ENCODE measurements at regions not wholly inside any gene's neighbourhood (a gene's known extent, or its start where the extent isn't known, plus 50 kb on each side); places are given as distances from the start of the nearest gene placed in this dataset.

DNA sequence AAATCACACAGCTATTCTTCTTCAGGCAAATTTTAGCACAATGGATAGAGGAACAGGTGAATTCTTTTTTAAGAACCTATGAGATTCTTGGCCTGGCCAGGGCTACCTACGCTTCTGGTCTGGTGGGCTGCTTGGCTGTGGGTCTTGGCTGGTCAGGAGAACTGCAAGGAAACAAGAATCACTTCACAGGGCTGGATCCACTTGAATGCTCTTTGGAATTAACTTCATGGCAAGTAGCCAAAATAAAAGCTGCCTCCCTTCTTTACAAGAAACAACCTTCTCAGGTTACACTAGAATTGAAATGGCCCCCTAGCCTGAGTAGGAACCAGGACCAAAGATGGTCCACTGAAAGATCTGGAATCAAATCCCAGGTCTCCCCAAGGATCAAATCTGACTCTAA, 519.1 kb downstream of the IQCM start:
- WGBS, 2 experiments: 92 to 96% methylated on average over 1 of the region's 1 CpG
- Histone ChIP-seq H3K4me3 (ENCODE audit: insufficient read depth, low read depth, low read length) (no peak overlapping the region), H3K27ac (ENCODE audit: insufficient read depth, low read depth, low read length, poor library complexity, severe bottlenecking) (no peak overlapping the region), H3K4me1 (ENCODE audit: control insufficient read depth, insufficient read depth, low read length) (no peaks in the 10 kb centered on the region), H3K27me3 (ENCODE audit: control insufficient read depth, insufficient read depth, low read length, poor library complexity, severe bottlenecking) (no peaks in the 10 kb centered on the region), H3K36me3 (ENCODE audit: control insufficient read depth, insufficient read depth, low read length) (no peaks in the 10 kb centered on the region), H3K9me3 (ENCODE audit: control insufficient read depth, low read length) (no peaks in the 10 kb centered on the region)

DNA sequence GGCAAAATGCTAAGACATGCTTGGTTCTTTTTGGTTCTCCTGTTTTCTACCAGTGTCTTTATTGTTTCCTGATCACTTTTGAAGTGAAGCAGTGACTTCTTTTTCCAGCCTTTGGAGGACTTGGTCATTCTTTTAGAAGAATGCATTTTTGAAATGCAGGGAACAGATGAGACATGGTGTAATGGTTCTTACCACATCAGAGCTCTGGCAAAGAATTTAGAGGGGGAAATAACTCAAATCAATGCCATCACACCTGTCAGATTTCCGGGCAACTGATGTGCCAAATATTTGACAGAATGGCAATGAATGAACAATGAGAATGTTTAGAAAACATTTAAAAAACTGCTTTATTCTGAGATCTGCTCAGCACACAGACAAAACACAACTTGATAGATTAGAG, 519.6 kb downstream of the IQCM start:
- no peaks in the 10 kb centered on the region for H3K4me1 ChIP-seq (ENCODE audit: control insufficient read depth, insufficient read depth, low read length)
- no peaks in the 10 kb centered on the region for H3K9me3 ChIP-seq (ENCODE audit: control insufficient read depth, low read length)
- 83 to 86% methylated on average over 1 of the region's 1 CpG for WGBS, 2 experiments
- no peak overlapping the region for H3K27ac ChIP-seq (ENCODE audit: insufficient read depth, low read depth, low read length, poor library complexity, severe bottlenecking)
- no peaks in the 10 kb centered on the region for H3K27me3 ChIP-seq (ENCODE audit: control insufficient read depth, insufficient read depth, low read length, poor library complexity, severe bottlenecking)
- no peaks in the 10 kb centered on the region for H3K36me3 ChIP-seq (ENCODE audit: control insufficient read depth, insufficient read depth, low read length)
- H3K4me3 ChIP-seq (ENCODE audit: insufficient read depth, low read depth, low read length): no peak overlapping the region

DNA sequence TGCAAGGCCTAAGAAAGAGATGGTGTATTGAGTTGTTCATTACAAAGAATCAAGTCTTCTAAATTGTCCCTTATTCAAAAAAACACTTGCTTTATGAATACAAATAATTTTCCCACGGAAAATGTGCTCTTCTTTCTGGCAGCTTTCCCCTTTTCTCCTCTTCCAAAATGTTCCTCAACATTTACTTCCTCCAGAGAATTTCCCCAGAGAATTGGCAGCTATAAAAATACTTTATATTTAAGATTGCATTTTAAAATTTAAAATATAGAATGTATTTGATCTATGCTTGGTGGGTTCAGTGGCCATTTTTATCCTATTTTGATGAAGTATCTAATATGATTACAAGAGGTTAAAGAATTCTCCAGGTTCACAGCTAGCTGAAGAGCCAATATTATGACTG, 521.0 kb downstream of the IQCM start:
- Histone ChIP-seq H3K27ac (ENCODE audit: insufficient read depth, low read depth, low read length, poor library complexity, severe bottlenecking) (no peak overlapping the region), H3K4me1 (ENCODE audit: control insufficient read depth, insufficient read depth, low read length) (no peaks in the 10 kb centered on the region), H3K27me3 (ENCODE audit: control insufficient read depth, insufficient read depth, low read length, poor library complexity, severe bottlenecking) (no peaks in the 10 kb centered on the region), H3K9me3 (ENCODE audit: control insufficient read depth, low read length) (no peaks in the 10 kb centered on the region), H3K36me3 (ENCODE audit: control insufficient read depth, insufficient read depth, low read length) (no peaks in the 10 kb centered on the region), H3K4me3 (ENCODE audit: insufficient read depth, low read depth, low read length) (no peak overlapping the region)
- 76 to 95% methylated on average over 1 of the region's 1 CpG for WGBS, 2 experiments

DNA sequence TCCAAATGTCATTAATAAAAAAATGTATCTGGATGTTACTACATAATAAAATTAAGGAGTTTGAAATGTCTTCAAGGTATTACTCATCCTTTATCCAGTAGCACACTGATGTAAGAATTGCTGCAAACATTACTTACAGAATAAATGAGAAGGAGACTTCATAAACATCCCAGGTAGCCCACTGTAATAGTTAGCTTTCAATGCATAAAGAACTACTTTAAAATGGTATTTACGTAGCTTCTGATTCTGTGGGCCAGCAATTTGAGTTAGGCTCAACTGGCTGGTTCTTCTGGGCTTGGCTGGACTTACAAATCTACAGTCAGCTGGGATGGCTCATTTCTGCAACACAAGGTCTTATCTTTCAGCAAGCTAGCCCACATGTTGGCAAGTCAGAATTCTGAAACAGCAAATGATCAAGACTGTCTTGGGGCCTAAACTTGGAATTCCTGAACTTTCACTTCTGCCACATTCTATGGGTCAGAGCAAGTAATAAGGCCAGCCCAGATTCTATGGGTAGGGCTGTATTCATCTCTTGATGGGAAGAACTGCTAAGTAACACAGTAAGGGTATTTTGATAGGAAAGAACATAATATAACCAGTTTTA, 522.5 kb downstream of the IQCM start:
- Histone ChIP-seq H3K36me3 (ENCODE audit: control insufficient read depth, insufficient read depth, low read length) (no peaks in the 10 kb centered on the region), H3K27ac (ENCODE audit: insufficient read depth, low read depth, low read length, poor library complexity, severe bottlenecking) (no peak overlapping the region), H3K9me3 (ENCODE audit: control insufficient read depth, low read length) (no peaks in the 10 kb centered on the region), H3K27me3 (ENCODE audit: control insufficient read depth, insufficient read depth, low read length, poor library complexity, severe bottlenecking) (no peaks in the 10 kb centered on the region), H3K4me3 (ENCODE audit: insufficient read depth, low read depth, low read length) (no peak overlapping the region), H3K4me1 (ENCODE audit: control insufficient read depth, insufficient read depth, low read length) (no peaks in the 10 kb centered on the region)
- 96 to 100% methylated on average over 1 of the region's 1 CpG for WGBS, 2 experiments

DNA sequence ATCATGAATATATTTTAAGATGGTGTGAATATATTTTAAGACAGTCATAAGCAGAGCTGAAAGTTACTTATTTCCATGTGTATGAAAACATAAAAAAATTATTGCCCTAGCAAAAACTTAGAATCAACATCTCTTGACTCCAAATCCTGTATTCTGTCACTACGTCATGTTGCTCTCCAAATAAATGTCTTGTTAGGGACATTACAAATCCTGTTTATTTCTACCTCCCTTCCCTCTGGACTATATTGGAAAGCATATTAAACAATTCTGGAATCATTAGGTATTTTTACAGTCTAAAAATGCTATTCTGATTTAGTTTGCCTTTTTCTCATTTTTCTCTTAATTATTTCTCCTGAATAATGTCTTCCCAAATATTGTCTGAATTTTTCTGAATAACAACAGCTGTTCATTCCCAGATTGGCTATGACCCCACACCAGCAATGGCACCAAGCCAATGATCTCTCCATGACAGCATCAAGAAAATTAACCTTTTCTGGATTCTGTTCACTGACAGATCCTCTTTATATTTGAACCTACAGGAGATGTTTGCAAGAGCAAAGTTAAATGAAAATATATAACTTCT, 523.1 kb downstream of the IQCM start:
- 91 to 100% methylated on average over 1 of the region's 1 CpG for WGBS, 2 experiments
- Histone ChIP-seq H3K9me3 (ENCODE audit: control insufficient read depth, low read length) (no peaks in the 10 kb centered on the region), H3K27me3 (ENCODE audit: control insufficient read depth, insufficient read depth, low read length, poor library complexity, severe bottlenecking) (no peaks in the 10 kb centered on the region), H3K27ac (ENCODE audit: insufficient read depth, low read depth, low read length, poor library complexity, severe bottlenecking) (no peak overlapping the region), H3K4me3 (ENCODE audit: insufficient read depth, low read depth, low read length) (no peak overlapping the region), H3K36me3 (ENCODE audit: control insufficient read depth, insufficient read depth, low read length) (no peaks in the 10 kb centered on the region), H3K4me1 (ENCODE audit: control insufficient read depth, insufficient read depth, low read length) (no peaks in the 10 kb centered on the region)

DNA sequence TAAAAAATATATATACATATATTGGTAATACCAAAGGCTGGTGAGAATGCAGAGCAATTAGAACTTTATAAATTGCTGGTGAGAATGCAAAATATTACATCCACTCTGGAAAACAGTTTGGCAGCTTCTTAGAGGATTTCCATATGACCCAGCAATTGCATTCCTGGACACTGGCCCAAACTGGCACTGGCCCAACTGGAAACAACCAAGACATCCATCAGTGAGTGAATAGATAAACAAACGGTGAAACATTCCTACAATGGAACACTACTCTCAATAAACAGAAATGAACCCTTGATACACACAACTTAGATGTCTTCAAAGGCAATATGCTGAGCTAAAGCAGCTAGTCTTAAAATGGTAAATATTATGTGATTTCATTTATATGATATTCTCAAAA, 524.2 kb downstream of the IQCM start:
- no peaks in the 10 kb centered on the region for H3K9me3 ChIP-seq (ENCODE audit: control insufficient read depth, low read length)
- WGBS, 2 experiments: 83 to 100% methylated on average over 1 of the region's 1 CpG

DNA sequence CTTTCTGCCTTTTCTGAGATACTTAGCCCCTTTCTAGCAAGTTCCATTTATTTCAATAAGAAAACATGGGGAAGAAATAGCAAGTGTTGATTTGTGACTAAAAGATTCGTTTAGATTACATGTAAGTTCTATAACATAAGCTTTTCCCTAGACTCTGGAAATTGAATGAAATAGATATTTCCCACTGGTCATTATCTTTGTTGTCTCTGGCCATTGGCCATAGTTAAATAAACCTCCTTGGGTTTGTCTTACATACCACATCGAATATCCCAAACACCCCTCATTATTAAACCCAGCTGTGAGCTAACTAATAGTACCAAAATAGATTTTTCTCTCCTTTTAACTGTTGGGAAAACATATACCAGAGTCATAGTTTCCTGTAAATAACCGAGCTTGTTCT, 534.8 kb downstream of the IQCM start:
- no peak overlapping the region for H3K4me3 ChIP-seq (ENCODE audit: insufficient read depth, low read depth, low read length)
- H3K36me3 ChIP-seq (ENCODE audit: control insufficient read depth, insufficient read depth, low read length): no peaks in the 10 kb centered on the region
- no peaks in the 10 kb centered on the region for H3K4me1 ChIP-seq (ENCODE audit: control insufficient read depth, insufficient read depth, low read length)
- whole genome bisulfite sequencing, 2 experiments: 81 to 87% methylated on average over 2 to 3 of the region's 3 CpGs
- no peak overlapping the region for H3K27ac ChIP-seq (ENCODE audit: insufficient read depth, low read depth, low read length, poor library complexity, severe bottlenecking)
- H3K27me3 ChIP-seq (ENCODE audit: control insufficient read depth, insufficient read depth, low read length, poor library complexity, severe bottlenecking): no peaks in the 10 kb centered on the region
- H3K9me3 ChIP-seq (ENCODE audit: control insufficient read depth, low read length): no peaks in the 10 kb centered on the region

More for the DNA sequence above, 524.2 kb downstream of the IQCM start:
- Histone ChIP-seq H3K4me1 (ENCODE audit: control insufficient read depth, insufficient read depth, low read length) (no peaks in the 10 kb centered on the region), H3K4me3 (ENCODE audit: insufficient read depth, low read depth, low read length) (no peak overlapping the region), H3K27me3 (ENCODE audit: control insufficient read depth, insufficient read depth, low read length, poor library complexity, severe bottlenecking) (no peaks in the 10 kb centered on the region), H3K36me3 (ENCODE audit: control insufficient read depth, insufficient read depth, low read length) (no peaks in the 10 kb centered on the region), H3K27ac (ENCODE audit: insufficient read depth, low read depth, low read length, poor library complexity, severe bottlenecking) (no peak overlapping the region)

DNA sequence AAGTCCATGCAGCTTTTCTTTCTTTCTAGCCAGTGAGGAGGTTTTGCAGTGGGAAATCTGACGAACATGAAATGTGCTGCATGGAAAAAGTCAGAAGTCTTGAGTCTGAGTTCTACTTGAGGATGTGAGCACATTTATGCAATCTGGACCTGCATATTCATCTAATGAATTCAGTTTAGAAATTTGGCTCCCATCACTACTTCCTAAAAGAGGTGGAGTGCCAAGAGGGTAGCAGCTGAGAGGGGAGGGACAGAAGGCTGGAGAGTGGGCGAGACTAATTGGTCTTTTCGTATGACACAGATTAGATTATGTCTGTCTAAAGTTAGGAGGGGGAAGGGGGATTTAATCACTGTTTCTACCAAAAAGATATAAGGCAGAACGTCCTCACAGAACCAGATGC, 535.9 kb downstream of the IQCM start:
- H3K9me3 ChIP-seq (ENCODE audit: control insufficient read depth, low read length): no peaks in the 10 kb centered on the region
- no peaks in the 10 kb centered on the region for H3K27me3 ChIP-seq (ENCODE audit: control insufficient read depth, insufficient read depth, low read length, poor library complexity, severe bottlenecking)
- H3K36me3 ChIP-seq (ENCODE audit: control insufficient read depth, insufficient read depth, low read length): no peaks in the 10 kb centered on the region
- H3K4me3 ChIP-seq (ENCODE audit: insufficient read depth, low read depth, low read length): no peak overlapping the region
- WGBS, 2 experiments: 82 to 93% methylated on average over 4 of the region's 4 CpGs
- H3K4me1 ChIP-seq (ENCODE audit: control insufficient read depth, insufficient read depth, low read length): no peaks in the 10 kb centered on the region
- no peak overlapping the region for H3K27ac ChIP-seq (ENCODE audit: insufficient read depth, low read depth, low read length, poor library complexity, severe bottlenecking)

DNA sequence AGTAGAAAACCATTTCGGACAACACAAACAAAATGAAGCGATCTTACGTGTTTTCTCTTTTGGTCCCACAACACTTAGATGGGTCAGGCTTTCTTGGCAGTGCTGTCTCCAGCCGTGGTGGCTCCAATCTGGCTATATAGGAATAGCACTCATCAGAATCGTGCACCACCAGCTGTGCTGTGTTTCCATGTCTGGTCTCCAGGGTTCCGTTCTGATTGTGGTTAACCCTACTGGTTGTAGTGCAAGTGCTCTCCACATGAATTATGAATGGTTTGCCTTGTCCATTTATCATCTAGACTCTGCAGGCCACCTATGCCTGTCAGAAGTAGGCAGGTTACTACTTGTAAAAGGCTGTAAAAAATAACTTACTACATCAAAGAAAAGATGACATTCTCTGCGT, 536.3 kb downstream of the IQCM start:
- 95 to 97% methylated on average over 7 of the region's 7 CpGs for WGBS, 2 experiments
- H3K36me3 ChIP-seq (ENCODE audit: control insufficient read depth, insufficient read depth, low read length): no peaks in the 10 kb centered on the region

DNA sequence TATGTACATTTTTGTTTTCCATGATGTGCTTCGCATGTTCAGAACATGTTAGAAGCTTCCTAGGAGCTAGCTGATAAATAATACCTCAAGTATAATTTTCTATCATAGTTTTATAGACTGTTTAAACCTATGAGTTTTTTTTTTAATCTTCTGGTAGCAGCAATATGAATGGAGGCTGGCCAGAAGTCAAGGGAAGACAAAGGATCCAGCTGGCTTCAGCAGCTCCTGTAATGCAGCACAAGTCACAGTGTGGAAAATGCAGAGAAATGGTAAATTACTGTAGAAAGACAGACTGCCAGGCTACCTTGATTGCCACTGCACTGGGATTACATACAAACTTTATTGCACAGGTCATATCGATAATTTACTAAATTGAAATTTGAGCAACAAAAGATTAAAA, 537.9 kb downstream of the IQCM start:
- H3K4me3 ChIP-seq (ENCODE audit: insufficient read depth, low read depth, low read length): no peak overlapping the region
- no peaks in the 10 kb centered on the region for H3K36me3 ChIP-seq (ENCODE audit: control insufficient read depth, insufficient read depth, low read length)
- H3K27ac ChIP-seq (ENCODE audit: insufficient read depth, low read depth, low read length, poor library complexity, severe bottlenecking): no peak overlapping the region
- no peaks in the 10 kb centered on the region for H3K27me3 ChIP-seq (ENCODE audit: control insufficient read depth, insufficient read depth, low read length, poor library complexity, severe bottlenecking)
- no peaks in the 10 kb centered on the region for H3K9me3 ChIP-seq (ENCODE audit: control insufficient read depth, low read length)
- H3K4me1 ChIP-seq (ENCODE audit: control insufficient read depth, insufficient read depth, low read length): no peaks in the 10 kb centered on the region
- 81 to 100% methylated on average over 1 to 2 of the region's 2 CpGs for WGBS, 2 experiments

More for the DNA sequence above, 536.3 kb downstream of the IQCM start:
- no peaks in the 10 kb centered on the region for H3K27me3 ChIP-seq (ENCODE audit: control insufficient read depth, insufficient read depth, low read length, poor library complexity, severe bottlenecking)
- no peak overlapping the region for H3K4me3 ChIP-seq (ENCODE audit: insufficient read depth, low read depth, low read length)
- no peak overlapping the region for H3K27ac ChIP-seq (ENCODE audit: insufficient read depth, low read depth, low read length, poor library complexity, severe bottlenecking)
- no peaks in the 10 kb centered on the region for H3K9me3 ChIP-seq (ENCODE audit: control insufficient read depth, low read length)
- no peaks in the 10 kb centered on the region for H3K4me1 ChIP-seq (ENCODE audit: control insufficient read depth, insufficient read depth, low read length)

Data from ectodermal cell (in vitro differentiated cells).